ENCODE measurements at regions not wholly inside any gene's neighbourhood (a gene's known extent, or its start where the extent isn't known, plus 50 kb on each side); places are given as distances from the start of the nearest gene placed in this dataset.
"Not testable (repeated sequence)": the region's sequence is repeated elsewhere in the genome, so short reads cannot be mapped to it uniquely, and the experiment has no call there.

GRCh38 chr17:64791226-64791625 lies 128.1 kb downstream of the LRRC37A3 start:
- not testable (repeated sequence) for TF ChIP-seq EZH2 (IDR thresholded peaks at IDR 0.05; ENCODE audit: borderline replicate concordance, low read length); CTCF (IDR thresholded peaks at IDR 0.05; ENCODE audit: low read length)
